Stomach (tissue), 8 donors: ENCODE measurements at regions not wholly inside any gene's neighbourhood (a gene's known extent, or its start where the extent isn't known, plus 50 kb on each side); places are given as distances from the start of the nearest gene placed in this dataset.

Experiments used
- DNase-seq, 2 donors: peaks; one replicate each; pipeline versions ENCODE4 v3.0.0 to v3.0.0-alpha.2; 2013 to 2019
- H3K27ac ChIP-seq, 5 donors: fragments of 200-600 bp in 4 of 5; sonication (generic) in 4 of 5; one replicate each; pipeline ENCODE4 v1.5.1; 2013 to 2019; ENCODE audit warnings: mild to moderate bottlenecking in 1 of 5, moderate library complexity in 1 of 5
- H3K27me3 ChIP-seq, 3 donors: fragments of 200-600 bp; sonication (generic); one replicate each; pipeline ENCODE4 v1.5.1; 2017 to 2019; ENCODE audit warnings: mixed run types in 1 of 3
- H3K36me3 ChIP-seq, 4 donors: fragments of 200-600 bp; sonication (generic); 1 replicate in 3 of 4; 2 replicates in 1 of 4; pipeline ENCODE4 v1.5.1; 2016 to 2019
- H3K4me1 ChIP-seq, 4 donors: fragments of 200-600 bp; sonication (generic); one replicate each; pipeline ENCODE4 v1.5.1; 2016 to 2019
- H3K4me3 ChIP-seq, 4 donors: fragments of 200-600 bp; sonication (generic) in 3 of 4; one replicate each; pipeline ENCODE4 v1.5.1; 2016 to 2019; ENCODE audit warnings: mild to moderate bottlenecking in 1 of 4
- H3K9me3 ChIP-seq, 4 donors: fragments of 200-600 bp; sonication (generic); one replicate each; pipeline ENCODE4 v1.5.1; 2016 to 2019
- EP300 ChIP-seq: sonication (generic); formaldehyde crosslinking; IDR thresholded peaks from one replicate; pipeline ENCODE4 v1.6.1; 2017; ENCODE audit warnings: antibody characterized with exemption
- POLR2A ChIP-seq, 4 donors: fragments of 450-650 bp; IDR thresholded peaks; one replicate each; pipeline ENCODE4 v1.6.1; 2016; ENCODE audit warnings: antibody characterized with exemption in 4 of 4, control low read depth in 2 of 4, mild to moderate bottlenecking in 1 of 4, moderate library complexity in 1 of 4
- POLR2AphosphoS5 ChIP-seq, 3 donors: sonication (generic); formaldehyde crosslinking; IDR thresholded peaks; one replicate each; pipeline ENCODE4 v1.6.1; 2016; ENCODE audit warnings: antibody characterized with exemption in 3 of 3
- WGBS, 5 donors: extraction: QIAGEN DNeasy Blood & Tissue Kit in 3 of 5; methylation state at CpG; one replicate each; pipeline versions ENCODE4 v1.1.5 to v1.1.7; 2013 to 2018; 5-methylcytosine and 5-hydroxymethylcytosine counted together
- intact Hi-C: fragments of 100-400 bp; cut with DNase I; formaldehyde crosslinking; loops from one replicate; pipeline ENCODE4 v1.15.1; 2023; ENCODE audit warnings: low total_unique reads
- TF ChIP-seq, protein P1 (sequence below), 7 experiments: fragments of 450-650 bp in 4 of 7; fragments of 200-600 bp in 3 of 7; sonication (generic) in 3 of 7; IDR thresholded peaks; one replicate each; pipeline ENCODE4 v1.5.1; 2016 to 2019; ENCODE audit warnings: antibody characterized with exemption in 7 of 7, control low read depth in 2 of 7, mild to moderate bottlenecking in 1 of 7
- donor health status: healthy with polysubstance abuse.
- donor health status: Bipolar disorder and iron deficiency.
- donor health status: healthy.

DNA sequence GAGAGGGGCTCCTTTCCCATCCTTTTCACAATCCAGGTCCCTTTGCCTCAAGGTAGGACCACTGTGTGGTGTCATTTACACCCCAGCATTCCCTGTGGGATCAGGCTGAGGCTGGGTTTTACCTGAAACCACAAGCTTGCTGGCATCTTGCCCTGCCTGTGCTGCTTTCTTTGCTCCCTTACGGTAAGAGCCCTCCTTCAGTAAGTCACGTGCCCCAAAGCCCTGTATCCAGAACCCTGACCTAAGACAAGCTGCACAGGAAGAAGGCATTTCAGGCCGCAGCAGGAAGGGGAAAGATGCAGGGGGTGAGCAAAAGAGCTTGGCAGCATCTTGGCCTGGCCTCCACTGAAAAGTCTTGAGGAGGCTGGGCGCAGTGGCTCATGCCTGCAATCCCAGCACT, 58.4 kb downstream of the KLHDC7A start:
- H3K4me3 ChIP-seq, result no peak overlapping the region
- peak in 1 of 3 donors; percentile 40 for TF ChIP-seq POLR2AphosphoS5 (IDR thresholded peaks at IDR 0.05)
- TF ChIP-seq, protein P1, sequence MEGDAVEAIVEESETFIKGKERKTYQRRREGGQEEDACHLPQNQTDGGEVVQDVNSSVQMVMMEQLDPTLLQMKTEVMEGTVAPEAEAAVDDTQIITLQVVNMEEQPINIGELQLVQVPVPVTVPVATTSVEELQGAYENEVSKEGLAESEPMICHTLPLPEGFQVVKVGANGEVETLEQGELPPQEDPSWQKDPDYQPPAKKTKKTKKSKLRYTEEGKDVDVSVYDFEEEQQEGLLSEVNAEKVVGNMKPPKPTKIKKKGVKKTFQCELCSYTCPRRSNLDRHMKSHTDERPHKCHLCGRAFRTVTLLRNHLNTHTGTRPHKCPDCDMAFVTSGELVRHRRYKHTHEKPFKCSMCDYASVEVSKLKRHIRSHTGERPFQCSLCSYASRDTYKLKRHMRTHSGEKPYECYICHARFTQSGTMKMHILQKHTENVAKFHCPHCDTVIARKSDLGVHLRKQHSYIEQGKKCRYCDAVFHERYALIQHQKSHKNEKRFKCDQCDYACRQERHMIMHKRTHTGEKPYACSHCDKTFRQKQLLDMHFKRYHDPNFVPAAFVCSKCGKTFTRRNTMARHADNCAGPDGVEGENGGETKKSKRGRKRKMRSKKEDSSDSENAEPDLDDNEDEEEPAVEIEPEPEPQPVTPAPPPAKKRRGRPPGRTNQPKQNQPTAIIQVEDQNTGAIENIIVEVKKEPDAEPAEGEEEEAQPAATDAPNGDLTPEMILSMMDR (IDR thresholded peaks at IDR 0.05), result no peak
- peak in 1 of 2 donors; percentile 81 for DNase-seq
- no peaks in the 10 kb centered on the region for H3K36me3 ChIP-seq
- no peak overlapping the region for H3K27ac ChIP-seq
- H3K9me3 ChIP-seq, result peaks cover 0 to 10% (median 9%) of the 10 kb centered on the region in 4 donors
- intact Hi-C loops, result no loop called here
- peaks cover 0 to 82% (median 0%) of the 10 kb centered on the region in 3 donors for H3K27me3 ChIP-seq
- H3K4me1 ChIP-seq, result peaks cover 0 to 21% (median 7%) of the 10 kb centered on the region in 4 donors
- WGBS, 5 donors, result 41 to 59% (median 44%) methylated on average over 4 of the region's 4 CpGs

DNA sequence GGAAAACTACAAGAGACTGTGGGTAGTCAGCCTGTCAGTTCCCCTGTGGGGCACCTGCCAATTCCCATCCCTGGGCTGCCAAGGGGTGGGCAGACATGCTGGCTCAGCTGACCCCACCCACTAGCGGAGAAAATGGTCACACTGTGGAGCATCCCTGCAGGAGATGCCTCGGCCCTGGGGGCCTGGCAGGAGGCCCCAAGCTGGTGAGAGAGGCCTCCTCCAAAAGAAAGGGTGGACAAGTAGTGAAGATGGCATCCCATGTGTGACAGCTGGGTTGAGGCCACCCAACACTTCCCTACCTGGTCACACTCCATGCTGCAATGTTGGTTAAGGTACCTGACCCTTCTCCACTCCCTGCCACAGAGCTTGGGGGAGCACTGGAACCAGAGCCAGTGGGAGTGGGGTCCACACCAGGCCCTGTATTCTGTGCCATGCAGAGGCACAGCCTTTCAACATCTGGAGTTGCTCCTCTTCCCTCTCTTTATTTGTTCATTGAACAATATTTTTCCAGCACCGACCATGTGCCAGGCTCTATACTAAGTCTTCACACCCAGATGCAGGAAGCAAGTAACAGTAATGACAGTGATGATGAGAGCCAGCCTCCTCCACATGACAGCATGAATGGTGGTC, 59.5 kb downstream of the KLHDC7A start:
- 76 to 91% (median 83%) methylated on average over 3 of the region's 3 CpGs for WGBS, 5 donors
- Histone ChIP-seq H3K27ac (no peak overlapping the region), H3K36me3 (no peaks in the 10 kb centered on the region), H3K4me3 (no peak overlapping the region), H3K4me1 (peaks cover 0 to 21% (median 6%) of the 10 kb centered on the region in 4 donors), H3K9me3 (peaks cover 0 to 10% (median 9%) of the 10 kb centered on the region in 4 donors), H3K27me3 (peaks cover 0 to 92% (median 0%) of the 10 kb centered on the region in 3 donors)
- intact Hi-C loops, result no loop called here
- TF ChIP-seq POLR2A (IDR thresholded peaks at IDR 0.05), result no peak
- TF ChIP-seq, protein P1 (IDR thresholded peaks at IDR 0.05), result no peak
- no peak for TF ChIP-seq EP300
- no peak for TF ChIP-seq POLR2AphosphoS5 (IDR thresholded peaks at IDR 0.05)
- peak in 1 of 2 donors; percentile 2 for DNase-seq

DNA sequence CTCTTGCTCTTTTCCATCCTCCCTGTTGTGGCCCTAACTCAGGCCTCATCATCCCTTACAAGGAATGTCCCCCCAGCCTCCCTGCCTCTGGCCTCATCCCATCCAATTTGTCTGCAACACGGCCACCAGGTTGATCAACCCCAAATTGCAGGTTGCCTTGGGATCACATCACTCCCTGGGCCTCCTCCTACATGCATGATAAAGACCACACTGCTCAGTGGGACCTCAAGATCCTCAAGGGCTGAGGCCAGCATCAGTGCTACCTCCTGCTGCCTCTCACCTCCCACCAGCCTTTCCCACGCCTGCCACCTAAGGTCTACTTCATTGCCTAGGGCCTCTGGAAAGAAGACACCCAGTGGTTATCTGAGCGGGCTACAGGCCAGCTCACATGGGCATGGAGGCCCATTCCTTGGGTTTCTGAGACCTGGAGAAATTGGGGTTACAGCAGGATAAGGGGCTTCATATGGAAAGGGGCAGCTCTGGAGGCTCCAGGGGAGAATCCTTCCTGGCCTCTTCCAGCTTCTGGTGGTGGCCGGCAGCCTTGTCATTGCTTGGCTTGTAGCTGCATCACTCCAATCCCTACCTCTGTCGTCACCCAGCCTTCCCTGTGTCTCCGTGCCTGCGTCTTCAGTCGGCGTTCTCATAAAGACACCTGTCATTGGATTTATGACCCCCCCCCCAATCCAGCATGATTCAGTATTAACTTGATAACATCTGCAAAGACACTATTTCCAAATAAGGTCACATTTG, 60.5 kb downstream of the KLHDC7A start:
- peaks cover 0 to 10% (median 9%) of the 10 kb centered on the region in 4 donors for H3K9me3 ChIP-seq
- peak in 1 of 2 donors; percentile 15 for DNase-seq
- H3K36me3 ChIP-seq, result no peaks in the 10 kb centered on the region
- no peak overlapping the region for H3K27ac ChIP-seq
- peaks cover 0 to 91% (median 0%) of the 10 kb centered on the region in 3 donors for H3K27me3 ChIP-seq
- TF ChIP-seq EP300, result no peak
- TF ChIP-seq, protein P1 (IDR thresholded peaks at IDR 0.05), result no peak
- TF ChIP-seq POLR2A (IDR thresholded peaks at IDR 0.05), result no peak
- TF ChIP-seq POLR2AphosphoS5 (IDR thresholded peaks at IDR 0.05), result no peak
- whole genome bisulfite sequencing, 5 donors, result 88 to 94% (median 90%) methylated on average over 9 of the region's 9 CpGs
- intact Hi-C loops, result no loop called here
- H3K4me1 ChIP-seq, result peaks cover 0 to 15% (median 0%) of the 10 kb centered on the region in 4 donors
- no peak overlapping the region for H3K4me3 ChIP-seq

DNA sequence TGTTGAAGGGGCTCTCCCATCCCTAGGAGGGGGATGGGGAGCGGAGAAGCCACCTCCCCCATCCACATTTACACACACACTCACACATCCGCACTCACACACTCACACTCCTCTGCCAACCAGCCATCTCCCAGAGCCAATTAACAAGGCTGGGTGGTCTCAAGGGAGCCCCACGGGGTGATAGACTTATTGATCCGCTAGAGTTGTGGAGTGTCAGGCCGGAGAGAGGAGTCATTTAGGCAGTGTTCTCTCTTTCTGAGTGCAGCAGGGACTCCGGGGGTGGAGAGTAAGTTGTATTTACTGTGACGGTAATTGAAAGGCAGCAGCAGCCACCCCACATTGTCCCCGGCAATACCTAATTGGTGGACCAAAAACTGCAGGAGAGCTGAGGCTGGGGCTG, 61.6 kb downstream of the KLHDC7A start:
- H3K4me3 ChIP-seq, result no peak overlapping the region
- H3K9me3 ChIP-seq, result peaks cover 0 to 10% (median 9%) of the 10 kb centered on the region in 4 donors
- peaks cover 0 to 86% (median 0%) of the 10 kb centered on the region in 3 donors for H3K27me3 ChIP-seq
- H3K36me3 ChIP-seq, result no peaks in the 10 kb centered on the region
- H3K4me1 ChIP-seq, result peaks cover 0 to 10% (median 0%) of the 10 kb centered on the region in 4 donors
- no peak for DNase-seq
- H3K27ac ChIP-seq, result no peak overlapping the region
- 28 to 38% (median 33%) methylated on average over 8 of the region's 8 CpGs for WGBS, 5 donors
- TF ChIP-seq POLR2AphosphoS5 (IDR thresholded peaks at IDR 0.05) (no peak), POLR2A (IDR thresholded peaks at IDR 0.05) (no peak), EP300 (no peak)
- TF ChIP-seq, protein P1 (IDR thresholded peaks at IDR 0.05), result no peak
- intact Hi-C loops, result no loop called here
